Progenitor cell of endocrine pancreas (in vitro differentiated cells): ENCODE measurements at regions not wholly inside any gene's neighbourhood (a gene's known extent, or its start where the extent isn't known, plus 50 kb on each side); places are given as distances from the start of the nearest gene placed in this dataset.

ENCODE experiments used
- DNase-seq: peaks from one replicate; pipeline ENCODE4 v3.0.0; 2021; ENCODE audit warnings: low spot score; ENCODE audit not compliant: unreplicated experiment
- H3K27ac Mint-ChIP-seq: 2 replicates; pipeline ENCODE4 v1.8.0; 2021; ENCODE audit warnings: mild to moderate bottlenecking, moderate library complexity, mixed read lengths
- H3K27me3 Mint-ChIP-seq: 2 replicates; pipeline ENCODE4 v1.8.0; 2021; ENCODE audit warnings: mixed read lengths
- H3K36me3 Mint-ChIP-seq: 2 replicates; pipeline ENCODE4 v1.8.0; 2022; ENCODE audit warnings: mixed read lengths; ENCODE audit not compliant: insufficient read depth
- H3K4me1 Mint-ChIP-seq: 2 replicates; pipeline ENCODE4 v1.8.0; 2021; ENCODE audit warnings: low read depth, mixed read lengths
- H3K4me3 Mint-ChIP-seq: 2 replicates; pipeline ENCODE4 v1.8.0; 2021; ENCODE audit warnings: low read depth, mild to moderate bottlenecking, moderate library complexity, mixed read lengths
- H3K9me3 Mint-ChIP-seq: 2 replicates; pipeline ENCODE4 v1.8.0; 2021; ENCODE audit warnings: low read depth, mixed read lengths
- TF ChIP-seq, protein P1 (sequence below): fragments of 200-600 bp; sonication (generic); IDR thresholded peaks from one replicate; pipeline ENCODE4 v1.5.0; 2021; ENCODE audit warnings: antibody characterized with exemption, mild to moderate bottlenecking; ENCODE audit not compliant: unreplicated experiment

DNA sequence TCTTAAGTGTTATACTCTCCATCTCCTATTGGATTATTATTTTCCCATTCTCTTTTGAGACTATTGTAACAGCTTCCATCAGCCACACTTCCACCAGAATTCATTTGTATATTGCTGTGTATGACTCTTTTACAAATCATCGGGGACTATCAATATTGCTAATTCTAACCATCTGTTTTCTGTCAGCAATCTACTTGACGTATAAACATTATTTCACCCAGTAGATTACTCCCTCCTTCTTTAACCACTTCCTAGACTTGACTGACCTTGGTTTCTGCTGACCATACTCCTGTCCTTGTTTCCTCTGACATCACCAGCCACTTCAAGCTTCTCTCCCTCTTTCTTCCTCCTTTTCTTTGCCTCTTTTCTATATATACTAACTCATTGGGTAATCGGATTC is 402.9 kb downstream of the PCDH18 start:
- no peaks in the 10 kb centered on the region for H3K9me3 Mint-ChIP-seq
- H3K4me3 Mint-ChIP-seq = no peak overlapping the region
- H3K4me1 Mint-ChIP-seq = no peaks in the 10 kb centered on the region
- no peak for DNase-seq
- no peak overlapping the region for H3K27ac Mint-ChIP-seq
- no peaks in the 10 kb centered on the region for H3K27me3 Mint-ChIP-seq
- no peaks in the 10 kb centered on the region for H3K36me3 Mint-ChIP-seq
- TF ChIP-seq, protein P1, sequence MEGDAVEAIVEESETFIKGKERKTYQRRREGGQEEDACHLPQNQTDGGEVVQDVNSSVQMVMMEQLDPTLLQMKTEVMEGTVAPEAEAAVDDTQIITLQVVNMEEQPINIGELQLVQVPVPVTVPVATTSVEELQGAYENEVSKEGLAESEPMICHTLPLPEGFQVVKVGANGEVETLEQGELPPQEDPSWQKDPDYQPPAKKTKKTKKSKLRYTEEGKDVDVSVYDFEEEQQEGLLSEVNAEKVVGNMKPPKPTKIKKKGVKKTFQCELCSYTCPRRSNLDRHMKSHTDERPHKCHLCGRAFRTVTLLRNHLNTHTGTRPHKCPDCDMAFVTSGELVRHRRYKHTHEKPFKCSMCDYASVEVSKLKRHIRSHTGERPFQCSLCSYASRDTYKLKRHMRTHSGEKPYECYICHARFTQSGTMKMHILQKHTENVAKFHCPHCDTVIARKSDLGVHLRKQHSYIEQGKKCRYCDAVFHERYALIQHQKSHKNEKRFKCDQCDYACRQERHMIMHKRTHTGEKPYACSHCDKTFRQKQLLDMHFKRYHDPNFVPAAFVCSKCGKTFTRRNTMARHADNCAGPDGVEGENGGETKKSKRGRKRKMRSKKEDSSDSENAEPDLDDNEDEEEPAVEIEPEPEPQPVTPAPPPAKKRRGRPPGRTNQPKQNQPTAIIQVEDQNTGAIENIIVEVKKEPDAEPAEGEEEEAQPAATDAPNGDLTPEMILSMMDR = no peak

DNA sequence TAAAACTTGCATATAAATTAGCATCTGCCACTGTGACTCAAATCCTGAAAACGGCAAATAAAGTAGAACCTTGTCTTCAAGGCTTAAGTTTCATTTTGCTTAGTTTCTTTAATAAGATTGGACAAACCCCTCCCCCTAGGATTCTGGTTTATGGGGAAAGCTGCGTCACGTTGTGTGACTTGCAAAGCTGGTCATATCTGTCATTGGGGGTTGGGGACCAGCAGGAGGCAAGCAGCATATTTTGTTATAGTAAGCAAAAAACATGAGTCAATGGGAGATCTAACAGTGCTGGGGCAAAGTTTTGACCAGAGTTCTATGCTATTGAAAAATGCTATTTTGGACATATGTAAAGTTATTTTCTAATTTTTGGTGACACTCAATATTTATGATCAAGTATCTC is 407.3 kb downstream of the PCDH18 start:
- Mint-ChIP-seq H3K27me3 (no peaks in the 10 kb centered on the region), H3K4me3 (no peak overlapping the region), H3K27ac (no peak overlapping the region), H3K36me3 (no peaks in the 10 kb centered on the region), H3K9me3 (no peaks in the 10 kb centered on the region), H3K4me1 (no peaks in the 10 kb centered on the region)
- DNase-seq = no peak
- TF ChIP-seq, protein P1 = no peak

DNA sequence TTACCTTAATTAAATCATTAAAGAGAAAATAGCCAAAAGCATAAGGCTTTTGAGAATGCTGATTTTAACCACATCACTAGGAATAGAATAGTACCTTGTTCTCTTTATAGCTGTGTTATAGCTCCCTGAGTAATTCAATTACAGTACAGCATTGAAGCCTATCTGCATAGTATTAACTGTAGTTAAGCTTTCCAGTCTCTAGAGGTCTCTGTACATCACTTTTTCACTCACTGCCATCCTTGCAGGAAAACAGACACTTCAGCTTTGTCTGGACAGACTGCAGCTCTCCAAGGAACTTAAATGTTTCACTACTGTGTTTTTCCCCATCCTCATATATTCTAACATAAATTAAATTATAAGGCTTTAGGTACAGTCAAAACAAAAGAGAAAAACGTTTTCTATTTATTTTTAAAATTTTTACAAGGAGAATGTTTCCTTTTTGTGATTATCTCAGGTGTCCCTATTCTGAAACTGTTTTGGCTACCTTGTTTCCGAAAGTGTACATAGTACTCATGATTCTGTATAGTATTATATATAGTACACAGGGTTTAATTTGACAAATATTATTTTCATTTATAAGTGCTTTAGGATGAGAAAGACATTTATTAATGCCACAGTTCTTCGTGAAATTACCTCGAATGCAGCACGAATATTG is 407.9 kb downstream of the PCDH18 start:
- TF ChIP-seq, protein P1 = peak; percentile 70
- Mint-ChIP-seq H3K27me3 (no peaks in the 10 kb centered on the region), H3K27ac (no peak overlapping the region), H3K4me1 (no peaks in the 10 kb centered on the region), H3K9me3 (no peaks in the 10 kb centered on the region), H3K4me3 (no peak overlapping the region), H3K36me3 (no peaks in the 10 kb centered on the region)
- no peak for DNase-seq

DNA sequence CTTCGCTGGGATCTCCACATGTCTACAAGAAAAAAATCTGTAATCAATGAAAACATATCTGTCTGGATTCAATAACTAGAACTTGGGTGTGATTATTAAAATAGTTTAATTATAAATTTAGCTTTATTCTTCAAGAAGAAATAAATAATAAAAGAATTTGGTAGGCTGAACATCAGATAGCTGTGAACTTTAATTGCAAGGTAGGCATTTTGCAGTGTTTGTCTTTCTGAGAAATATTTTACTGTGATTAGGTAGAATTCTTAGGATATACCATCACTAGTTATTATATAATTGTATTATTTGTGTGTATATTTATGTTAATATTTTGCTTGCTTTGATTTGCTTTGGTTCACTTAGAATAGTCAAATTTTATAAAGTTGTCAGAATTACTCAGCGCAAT is 409.4 kb downstream of the PCDH18 start:
- Mint-ChIP-seq H3K27ac (no peak overlapping the region), H3K4me1 (no peaks in the 10 kb centered on the region), H3K27me3 (no peaks in the 10 kb centered on the region), H3K9me3 (no peaks in the 10 kb centered on the region), H3K36me3 (no peaks in the 10 kb centered on the region), H3K4me3 (no peak overlapping the region)
- DNase-seq = no peak
- TF ChIP-seq, protein P1 = no peak

DNA sequence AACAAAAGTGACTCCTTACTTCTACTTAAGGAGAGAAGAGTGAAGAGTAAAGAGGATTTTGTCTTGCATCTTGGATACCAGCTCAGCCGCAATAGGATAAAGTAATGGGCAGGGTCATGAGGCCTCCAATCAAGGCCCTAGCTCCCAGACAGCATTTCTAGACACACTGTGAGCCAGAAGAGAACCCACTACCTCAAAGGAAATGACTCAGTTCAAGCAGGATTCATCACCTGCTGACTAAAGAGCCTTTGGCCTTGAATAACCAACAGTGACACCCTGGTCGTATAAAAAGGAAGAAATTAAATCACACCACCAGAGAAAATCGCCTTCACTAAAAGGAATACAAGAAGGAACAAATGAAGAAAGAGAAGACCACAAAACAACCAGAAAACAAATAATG is 416.1 kb downstream of the PCDH18 start:
- Mint-ChIP-seq H3K36me3 (no peaks in the 10 kb centered on the region), H3K27me3 (no peaks in the 10 kb centered on the region), H3K9me3 (no peaks in the 10 kb centered on the region), H3K27ac (no peak overlapping the region), H3K4me1 (no peaks in the 10 kb centered on the region), H3K4me3 (no peak overlapping the region)
- DNase-seq = no peak
- TF ChIP-seq, protein P1 = no peak
